ENCODE measurements at regions not wholly inside any gene's neighbourhood (a gene's known extent, or its start where the extent isn't known, plus 50 kb on each side); places are given as distances from the start of the nearest gene placed in this dataset.

- TF ChIP-seq MAX (IDR thresholded peaks at IDR 0.05) (no peak), USF2 (IDR thresholded peaks at IDR 0.05) (no peak), NFE2L2 (conservative IDR thresholded peaks at IDR 0.05; ENCODE audit: low read length) (no peak), RFX5 (IDR thresholded peaks at IDR 0.05) (no peak)
Observed at GRCh38 chr4:102427371-102427998, 73.7 kb upstream of the NFKB1 start.
